ENCODE measurements at regions not wholly inside any gene's neighbourhood (a gene's known extent, or its start where the extent isn't known, plus 50 kb on each side); places are given as distances from the start of the nearest gene placed in this dataset.

DNA sequence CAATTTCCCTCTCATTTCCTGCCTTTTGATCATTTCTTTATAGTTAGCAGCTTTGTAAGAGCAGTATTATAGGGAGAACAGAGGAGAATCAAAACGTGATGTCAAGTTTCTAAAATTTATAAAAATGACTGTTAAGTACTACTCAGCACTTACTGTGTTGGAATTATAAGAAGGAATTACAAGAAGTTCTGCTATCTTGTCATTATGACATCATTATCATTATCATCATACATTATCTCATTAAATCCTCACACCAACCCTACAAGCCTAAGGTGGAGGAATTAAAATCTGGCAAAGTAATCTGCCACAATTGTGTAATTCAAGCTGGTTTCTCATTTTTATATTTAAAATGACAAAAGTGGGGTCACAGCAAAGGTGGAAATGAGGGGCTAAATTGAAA, 316.2 kb upstream of the CD180 start:
- Histone ChIP-seq H3K9me3 (ENCODE audit: control insufficient read depth, low read depth, low read length) (no peaks in the 10 kb centered on the region), H4K5ac (ENCODE audit: insufficient read length, low read depth, low read length) (no peak overlapping the region), H2AFZ (ENCODE audit: low read length) (no peak overlapping the region), H3K27ac (ENCODE audit: insufficient read length, low read depth, low read length) (no peak overlapping the region), H3T11ph (ENCODE audit: low read length) (no peak overlapping the region), H3K18ac (ENCODE audit: insufficient read length, low read depth, low read length) (no peak overlapping the region), H4K8ac (replicated peaks; ENCODE audit: insufficient read length, low read depth, low read length) (no peak overlapping the region), H3K4me1 (ENCODE audit: insufficient read depth, low read length) (no peaks in the 10 kb centered on the region), H2BK15ac (ENCODE audit: low read depth, low read length) (no peak overlapping the region), H2BK20ac (ENCODE audit: low read depth, low read length, poor library complexity, severe bottlenecking) (no peak overlapping the region), H3K79me1 (ENCODE audit: insufficient read depth, low read depth, low read length, poor library complexity, severe bottlenecking) (no peaks in the 10 kb centered on the region), H3K14ac (ENCODE audit: insufficient read depth, low read length) (no peak overlapping the region), H2BK5ac (ENCODE audit: insufficient read length, low read length) (no peak overlapping the region), H3K56ac (ENCODE audit: insufficient read length, low read depth, low read length) (no peak overlapping the region), H3K79me2 (ENCODE audit: insufficient read depth, low read length) (no peaks in the 10 kb centered on the region), H4K91ac (ENCODE audit: insufficient read length, low read depth, low read length) (no peak overlapping the region), H3K27me3 (ENCODE audit: insufficient read depth, low read length) (no peaks in the 10 kb centered on the region), H3K9ac (ENCODE audit: extremely low read depth, insufficient read length, low read length) (no peak overlapping the region), H2BK12ac (ENCODE audit: insufficient read length, low read depth, low read length) (no peak overlapping the region), H3K4ac (ENCODE audit: low read depth, low read length) (no peak overlapping the region), H3K23ac (ENCODE audit: insufficient read length, low read depth, low read length) (no peak overlapping the region), H3K4me2 (ENCODE audit: insufficient read depth, insufficient read length, low read length) (no peak overlapping the region), H2BK120ac (ENCODE audit: low read depth, low read length, poor library complexity, severe bottlenecking) (no peak overlapping the region), H2AK5ac (ENCODE audit: insufficient read length, low read length) (no peak overlapping the region), H4K20me1 (ENCODE audit: control insufficient read depth, insufficient read depth, insufficient read length) (no peaks in the 10 kb centered on the region), H3K23me2 (ENCODE audit: insufficient read length, low read depth, low read length, poor library complexity, severe bottlenecking) (no peaks in the 10 kb centered on the region)
- Mint-ChIP-seq H3K36me3 (ENCODE audit: insufficient read depth in 1 of 3, low read depth in 3 of 3) (no peaks in the 10 kb centered on the region), H3K4me1 (peaks cover 3 to 6% of the 10 kb centered on the region in 2 experiments; a peak in 3 of 4 replicates), H3K4me3 (no peak overlapping the region), H3K9me3 (no peaks in the 10 kb centered on the region; a peak in 1 of 5 replicates), H3K27ac (no peak overlapping the region), H3K27me3 (ENCODE audit: low read depth) (no peaks in the 10 kb centered on the region)
- no peak for DNase-seq
- no CpG with 5 or more reads among the region's 1 CpG for WGBS (ENCODE audit: extremely low coverage, insufficient read length, low lambda C conversion rate)
- no peak for TF ChIP-seq CTCF (conservative IDR thresholded peaks at IDR 0.05)
